DLD1 (cell line): ENCODE measurements at regions not wholly inside any gene's neighbourhood (a gene's known extent, or its start where the extent isn't known, plus 50 kb on each side); places are given as distances from the start of the nearest gene placed in this dataset.

Experiments
- in situ Hi-C: cut with HindIII; loops from 2 replicates; pipeline ENCODE4 v1.10.0; 2017; ENCODE audit warnings: low sequenced_read_pairs

DNA sequence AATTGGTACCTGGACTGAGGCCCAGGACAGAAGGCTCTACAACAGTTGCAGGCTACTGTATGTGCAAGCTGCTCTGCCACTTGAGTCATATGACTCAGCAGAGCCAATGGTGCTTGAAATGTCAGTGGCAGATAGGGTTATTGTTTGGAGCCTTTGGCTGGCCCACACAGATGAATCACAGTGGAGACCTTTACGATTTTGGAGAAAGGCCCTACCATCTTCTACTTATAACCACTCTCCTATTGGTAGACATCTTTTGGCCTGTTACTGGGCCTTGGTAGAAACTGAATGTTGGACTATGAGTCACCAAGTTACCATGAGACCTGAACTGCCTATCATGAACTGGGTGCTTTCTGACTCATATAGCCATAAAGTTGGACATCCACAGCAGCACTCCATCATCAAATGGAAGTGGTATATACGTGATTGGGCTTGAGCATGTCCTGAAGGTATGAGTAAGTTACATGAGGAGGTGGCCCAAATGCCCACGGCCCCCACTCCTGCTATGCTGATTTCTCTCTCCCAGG is 88.9 kb upstream of the NRXN1 start:
- in situ Hi-C loops, result no loop called here

DNA sequence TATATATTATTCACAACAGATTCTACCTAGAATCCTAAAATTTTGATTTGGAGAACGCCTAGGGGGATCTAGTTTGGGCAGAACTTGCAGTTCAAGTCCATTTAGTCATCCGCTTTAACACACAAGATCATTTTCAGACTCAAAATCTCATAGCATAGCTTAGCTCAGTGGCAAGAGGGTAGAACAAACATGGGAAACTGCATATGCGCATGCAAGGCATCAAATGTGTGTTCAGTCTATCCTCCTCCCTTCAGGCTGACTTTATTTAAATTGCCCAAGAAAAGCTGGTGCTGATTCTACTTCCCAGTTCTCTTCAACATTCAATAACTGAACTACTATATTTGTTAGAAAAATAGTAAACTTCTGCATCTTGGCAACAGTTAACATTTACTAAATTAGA is 79.6 kb upstream of the NRXN1 start:
- in situ Hi-C loops, result no loop called here

DNA sequence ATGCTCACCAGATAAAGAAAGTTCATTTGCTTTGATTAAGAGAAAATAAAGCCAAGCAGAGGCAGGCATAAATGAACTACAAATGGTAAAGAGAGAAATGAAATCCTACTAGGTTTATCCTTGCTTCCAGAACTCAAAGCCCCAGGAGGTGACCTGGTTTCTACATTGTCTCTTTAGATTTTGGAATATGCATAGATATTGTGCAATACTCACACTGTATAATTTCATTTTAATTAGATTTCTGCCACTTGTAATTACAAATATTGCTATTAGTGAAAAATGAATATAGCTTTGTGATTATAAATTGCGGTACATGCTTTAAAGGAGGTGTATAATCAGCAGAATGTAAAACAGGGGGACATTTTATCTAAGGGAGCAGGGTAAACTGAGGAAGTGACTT is 76.9 kb upstream of the NRXN1 start:
- in situ Hi-C loops, result no loop called here

DNA sequence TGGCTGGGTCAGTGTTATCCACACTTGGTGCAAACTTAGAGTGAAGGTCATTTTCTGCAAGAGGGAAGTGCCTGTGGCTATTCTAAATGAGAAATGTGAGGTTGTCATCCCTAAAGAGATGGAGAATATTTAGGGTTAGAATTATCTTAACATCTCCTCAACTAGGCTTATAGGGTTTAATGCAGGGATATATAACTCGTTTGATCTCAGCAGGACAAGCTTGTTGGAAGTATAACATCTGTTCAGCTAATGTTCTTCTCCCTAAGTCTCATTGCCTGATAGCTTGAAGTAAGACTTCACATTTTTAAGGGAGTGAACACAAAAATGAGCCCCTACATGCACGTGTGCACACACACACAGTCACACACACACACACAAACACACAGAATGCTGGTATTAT is 75.9 kb upstream of the NRXN1 start:
- in situ Hi-C loops, result no loop called here

DNA sequence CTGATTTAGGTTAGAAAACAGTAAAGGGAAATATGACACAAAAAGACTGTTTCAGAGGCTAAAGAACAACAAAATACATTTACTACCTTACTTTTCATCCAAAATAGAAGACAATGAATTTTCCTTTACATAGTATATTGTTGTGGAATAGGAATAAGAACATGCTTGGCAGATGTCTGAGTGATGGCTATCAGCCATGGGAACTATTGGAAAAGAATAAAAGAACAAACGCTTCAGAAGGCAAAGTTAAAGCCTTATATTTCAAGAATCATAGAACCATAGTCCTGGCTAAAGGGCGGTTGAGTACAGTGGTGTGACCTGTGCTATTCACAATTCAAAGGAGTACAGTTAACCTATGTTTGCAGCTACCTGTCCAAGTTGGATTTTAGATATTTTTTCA is 73.9 kb upstream of the NRXN1 start:
- in situ Hi-C loops, result no loop called here

DNA sequence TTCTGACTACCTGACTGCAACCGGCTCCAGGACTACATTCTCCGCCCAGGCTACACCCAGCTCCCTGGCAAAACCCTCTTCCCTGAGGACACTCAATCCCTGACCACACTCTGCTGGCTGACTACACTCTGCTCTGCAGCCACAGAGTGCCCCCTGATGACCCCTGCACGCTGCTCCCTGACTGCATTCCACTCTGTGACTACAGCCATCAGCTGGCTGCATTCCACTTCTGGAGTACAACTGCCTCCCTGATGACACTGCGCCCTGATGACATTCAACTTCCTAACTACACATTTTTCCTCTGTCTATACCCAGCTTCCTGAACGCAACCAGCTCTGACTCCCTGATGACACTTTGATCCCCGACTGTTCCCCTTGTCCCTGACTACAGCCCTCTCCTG is 71.3 kb upstream of the NRXN1 start:
- in situ Hi-C loops, result no loop called here

DNA sequence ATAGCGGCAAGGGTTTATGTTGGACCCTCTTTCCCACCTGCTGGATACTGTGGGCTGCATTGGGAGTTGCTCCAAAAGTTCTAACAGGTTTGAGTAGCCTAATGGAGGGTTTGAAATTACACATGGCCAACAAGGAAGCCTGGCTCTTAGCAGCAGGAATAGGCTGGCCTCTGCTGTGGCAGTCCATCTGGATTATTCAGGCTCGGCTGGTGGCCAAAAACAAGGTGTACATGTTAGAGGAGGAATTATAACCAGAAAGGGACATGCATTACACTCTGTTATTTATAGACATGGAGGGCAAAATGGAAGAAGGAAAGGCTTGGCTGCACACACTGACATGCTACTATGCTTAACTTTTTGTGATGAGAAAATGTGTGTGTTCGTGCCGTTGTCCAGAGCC is 61.1 kb upstream of the NRXN1 start:
- in situ Hi-C loops, result no loop called here

DNA sequence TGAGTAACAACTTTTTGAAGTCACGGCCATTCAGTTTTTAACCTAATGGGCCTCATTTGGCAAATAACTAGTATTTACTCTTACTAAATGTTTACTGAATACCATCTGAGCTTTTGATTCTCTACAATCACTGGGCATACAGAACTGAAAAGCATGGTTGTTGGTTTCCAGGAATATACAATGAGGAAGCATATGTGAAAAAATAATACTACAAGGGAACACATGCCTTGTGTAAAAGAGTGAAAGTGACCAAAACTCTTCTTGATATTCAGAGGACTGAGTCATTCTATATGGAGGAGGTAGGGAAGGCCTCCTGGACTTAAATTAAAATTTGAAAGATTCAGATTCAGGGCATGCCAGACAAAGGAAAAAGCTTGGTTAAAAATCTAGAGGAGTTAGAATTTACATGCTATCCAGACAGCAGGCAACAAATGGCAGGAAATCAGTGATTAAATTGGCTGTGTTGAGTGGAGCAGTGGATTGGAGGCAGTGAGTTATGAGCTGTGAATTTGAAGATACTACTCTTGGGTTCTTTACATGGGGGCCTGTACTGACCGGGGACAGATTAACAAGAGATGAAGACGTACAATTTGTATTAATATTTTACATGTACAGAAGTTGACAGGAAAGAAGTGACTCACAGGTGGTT is 53.6 kb upstream of the NRXN1 start:
- in situ Hi-C loops, result no loop called here

DNA sequence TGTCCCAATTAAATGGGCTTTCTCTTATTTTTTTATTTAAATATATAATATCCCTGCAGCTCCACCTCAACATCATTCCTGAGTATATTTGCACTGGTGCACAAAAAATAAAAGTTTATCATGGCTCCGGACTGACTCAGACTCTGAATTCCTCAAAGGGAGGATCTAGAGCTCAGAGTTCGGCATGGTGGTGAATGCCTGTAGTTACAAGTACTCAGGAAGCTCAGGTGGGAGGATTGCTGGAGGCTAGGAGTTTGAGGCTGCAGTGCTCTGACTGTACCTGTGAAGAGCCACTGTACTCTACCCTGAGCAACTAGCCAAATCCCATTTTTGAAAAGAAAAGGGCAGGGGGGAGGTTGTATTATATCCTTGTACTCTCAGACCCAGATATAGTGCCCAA is 52.8 kb upstream of the NRXN1 start:
- in situ Hi-C loops, result no loop called here
